Transverse colon (tissue), 4 donors: ENCODE measurements at regions not wholly inside any gene's neighbourhood (a gene's known extent, or its start where the extent isn't known, plus 50 kb on each side); places are given as distances from the start of the nearest gene placed in this dataset.
A peak's percentile ranks its signal among the peaks of the same experiment; 100 is the strongest.

Experiments
- CTCF ChIP-seq, 5 experiments: fragments of 200-600 bp in 3 of 5; fragments of 450-650 bp in 2 of 5; sonication (generic) in 3 of 5; IDR thresholded peaks; 1 replicate in 2 of 5; 2 replicates in 3 of 5; pipeline ENCODE4 v1.5.1; 2016 to 2017; ENCODE audit warnings: antibody characterized with exemption in 5 of 5, inconsistent platforms in 3 of 5, mild to moderate bottlenecking in 2 of 5, moderate library complexity in 1 of 5
- EP300 ChIP-seq: sonication (generic); formaldehyde crosslinking; IDR thresholded peaks from one replicate; pipeline ENCODE4 v1.6.1; 2017; ENCODE audit warnings: antibody characterized with exemption, low read depth
- POLR2A ChIP-seq: fragments of 450-650 bp; IDR thresholded peaks from one replicate; pipeline ENCODE4 v1.6.1; 2016; ENCODE audit warnings: antibody characterized with exemption, mild to moderate bottlenecking, moderate library complexity
- POLR2AphosphoS5 ChIP-seq, 3 donors: sonication (generic); formaldehyde crosslinking; IDR thresholded peaks; one replicate each; pipeline ENCODE4 v1.6.1; 2016; ENCODE audit warnings: antibody characterized with exemption in 3 of 3

GRCh38 chr2:105604938-105605337 is 139.8 kb upstream of the NCK2 start:
- TF ChIP-seq CTCF (IDR thresholded peaks at IDR 0.05) (no peak), POLR2AphosphoS5 (IDR thresholded peaks at IDR 0.05) (peak in 1 of 3 donors; percentile 6), EP300 (no peak), POLR2A (no peak)
